ENCODE measurements at regions not wholly inside any gene's neighbourhood (a gene's known extent, or its start where the extent isn't known, plus 50 kb on each side); places are given as distances from the start of the nearest gene placed in this dataset.

GRCh38 chr2:221831051-221831450 lies 258.9 kb upstream of the EPHA4 start:
- ATAC-seq (ENCODE audit: low FRiP score) (no peak), DNase-seq (no peak)
- Histone ChIP-seq H3K27ac (ENCODE audit: low read depth in 1 of 2, low read length in 2 of 2) (no peak overlapping the region), H3K27me3 (ENCODE audit: control insufficient read depth in 1 of 2, insufficient read depth in 2 of 2, low read length in 1 of 2) (no peaks in the 10 kb centered on the region), H3K4me1 (ENCODE audit: control insufficient read depth in 1 of 2, insufficient read depth in 2 of 2, low read length in 2 of 2) (no peaks in the 10 kb centered on the region), H3K4me3 (ENCODE audit: low read length in 2 of 2) (no peak overlapping the region), H3K9me3 (ENCODE audit: control insufficient read depth, low read length) (no peaks in the 10 kb centered on the region), H3K36me3 (ENCODE audit: control insufficient read depth in 1 of 2, insufficient read depth in 2 of 2, low read length in 1 of 2) (no peaks in the 10 kb centered on the region)
- intact Hi-C loops (cut with DNase I): no loop called here
- WGBS, 2 donors: 94 to 95% methylated on average over 2 of the region's 2 CpGs

GRCh38 chr2:221822416-221822815 lies 250.3 kb upstream of the EPHA4 start:
- Histone ChIP-seq H3K4me3 (ENCODE audit: low read length in 2 of 2) (no peak overlapping the region), H3K27ac (ENCODE audit: low read depth in 1 of 2, low read length in 2 of 2) (no peak overlapping the region), H3K4me1 (ENCODE audit: control insufficient read depth in 1 of 2, insufficient read depth in 2 of 2, low read length in 2 of 2) (no peaks in the 10 kb centered on the region), H3K36me3 (ENCODE audit: control insufficient read depth in 1 of 2, insufficient read depth in 2 of 2, low read length in 1 of 2) (no peaks in the 10 kb centered on the region), H3K27me3 (ENCODE audit: control insufficient read depth in 1 of 2, insufficient read depth in 2 of 2, low read length in 1 of 2) (no peaks in the 10 kb centered on the region), H3K9me3 (ENCODE audit: control insufficient read depth, low read length) (no peaks in the 10 kb centered on the region)
- intact Hi-C loops (cut with DNase I): no loop called here
- 61 to 71% methylated on average over 2 of the region's 2 CpGs for WGBS, 2 donors
- DNase-seq (no peak), ATAC-seq (ENCODE audit: low FRiP score) (no peak)

- Histone ChIP-seq H3K36me3 (ENCODE audit: control insufficient read depth in 1 of 2, insufficient read depth in 2 of 2, low read length in 1 of 2) (no peaks in the 10 kb centered on the region), H3K4me3 (ENCODE audit: low read length in 2 of 2) (no peak overlapping the region), H3K27me3 (ENCODE audit: control insufficient read depth in 1 of 2, insufficient read depth in 2 of 2, low read length in 1 of 2) (no peaks in the 10 kb centered on the region), H3K27ac (ENCODE audit: low read depth in 1 of 2, low read length in 2 of 2) (no peak overlapping the region), H3K9me3 (ENCODE audit: control insufficient read depth, low read length) (no peaks in the 10 kb centered on the region), H3K4me1 (ENCODE audit: control insufficient read depth in 1 of 2, insufficient read depth in 2 of 2, low read length in 2 of 2) (no peaks in the 10 kb centered on the region)
- ATAC-seq (ENCODE audit: low FRiP score): no peak
- intact Hi-C loops (cut with DNase I): no loop called here
- 62 to 68% methylated on average over 9 of the region's 9 CpGs for whole genome bisulfite sequencing, 2 donors
- no peak for DNase-seq
Measured at GRCh38 chr2:221818616-221819320, 246.7 kb upstream of the EPHA4 start.

GRCh38 chr2:221817878-221818277 lies 245.8 kb upstream of the EPHA4 start:
- intact Hi-C loops (cut with DNase I): no loop called here
- H3K27me3 ChIP-seq (ENCODE audit: control insufficient read depth in 1 of 2, insufficient read depth in 2 of 2, low read length in 1 of 2): no peaks in the 10 kb centered on the region
- ATAC-seq (ENCODE audit: low FRiP score): no peak
- H3K27ac ChIP-seq (ENCODE audit: low read depth in 1 of 2, low read length in 2 of 2): no peak overlapping the region
- no peak for DNase-seq
- H3K36me3 ChIP-seq (ENCODE audit: control insufficient read depth in 1 of 2, insufficient read depth in 2 of 2, low read length in 1 of 2): no peaks in the 10 kb centered on the region
- no peaks in the 10 kb centered on the region for H3K9me3 ChIP-seq (ENCODE audit: control insufficient read depth, low read length)
- H3K4me1 ChIP-seq (ENCODE audit: control insufficient read depth in 1 of 2, insufficient read depth in 2 of 2, low read length in 2 of 2): no peaks in the 10 kb centered on the region
- 89 to 91% methylated on average over 3 of the region's 3 CpGs for WGBS, 2 donors
- no peak overlapping the region for H3K4me3 ChIP-seq (ENCODE audit: low read length in 2 of 2)

GRCh38 chr2:221817052-221817451 lies 244.9 kb upstream of the EPHA4 start:
- WGBS, 2 donors: 80 to 84% methylated on average over 4 of the region's 4 CpGs
- DNase-seq: no peak
- H3K4me1 ChIP-seq (ENCODE audit: control insufficient read depth in 1 of 2, insufficient read depth in 2 of 2, low read length in 2 of 2): no peaks in the 10 kb centered on the region
- H3K36me3 ChIP-seq (ENCODE audit: control insufficient read depth in 1 of 2, insufficient read depth in 2 of 2, low read length in 1 of 2): no peaks in the 10 kb centered on the region
- no peaks in the 10 kb centered on the region for H3K27me3 ChIP-seq (ENCODE audit: control insufficient read depth in 1 of 2, insufficient read depth in 2 of 2, low read length in 1 of 2)
- intact Hi-C loops (cut with DNase I): no loop called here
- no peak overlapping the region for H3K27ac ChIP-seq (ENCODE audit: low read depth in 1 of 2, low read length in 2 of 2)
- no peak for ATAC-seq (ENCODE audit: low FRiP score)
- H3K9me3 ChIP-seq (ENCODE audit: control insufficient read depth, low read length): no peaks in the 10 kb centered on the region
- H3K4me3 ChIP-seq (ENCODE audit: low read length in 2 of 2): no peak overlapping the region

GRCh38 chr2:221816566-221816965 lies 244.5 kb upstream of the EPHA4 start:
- Histone ChIP-seq H3K4me1 (ENCODE audit: control insufficient read depth in 1 of 2, insufficient read depth in 2 of 2, low read length in 2 of 2) (no peaks in the 10 kb centered on the region), H3K27me3 (ENCODE audit: control insufficient read depth in 1 of 2, insufficient read depth in 2 of 2, low read length in 1 of 2) (no peaks in the 10 kb centered on the region), H3K4me3 (ENCODE audit: low read length in 2 of 2) (no peak overlapping the region), H3K9me3 (ENCODE audit: control insufficient read depth, low read length) (no peaks in the 10 kb centered on the region), H3K36me3 (ENCODE audit: control insufficient read depth in 1 of 2, insufficient read depth in 2 of 2, low read length in 1 of 2) (no peaks in the 10 kb centered on the region), H3K27ac (ENCODE audit: low read depth in 1 of 2, low read length in 2 of 2) (no peak overlapping the region)
- intact Hi-C loops (cut with DNase I): no loop called here
- no peak for DNase-seq
- whole genome bisulfite sequencing, 2 donors: 91 to 94% methylated on average over 9 of the region's 9 CpGs
- no peak for ATAC-seq (ENCODE audit: low FRiP score)

GRCh38 chr2:221810650-221811049 lies 238.5 kb upstream of the EPHA4 start:
- Histone ChIP-seq H3K9me3 (ENCODE audit: control insufficient read depth, low read length) (no peaks in the 10 kb centered on the region), H3K4me3 (ENCODE audit: low read length in 2 of 2) (no peak overlapping the region), H3K27ac (ENCODE audit: low read depth in 1 of 2, low read length in 2 of 2) (no peak overlapping the region), H3K4me1 (ENCODE audit: control insufficient read depth in 1 of 2, insufficient read depth in 2 of 2, low read length in 2 of 2) (no peaks in the 10 kb centered on the region), H3K36me3 (ENCODE audit: control insufficient read depth in 1 of 2, insufficient read depth in 2 of 2, low read length in 1 of 2) (no peaks in the 10 kb centered on the region), H3K27me3 (ENCODE audit: control insufficient read depth in 1 of 2, insufficient read depth in 2 of 2, low read length in 1 of 2) (no peaks in the 10 kb centered on the region)
- intact Hi-C loops (cut with DNase I): no loop called here
- DNase-seq: no peak
- no peak for ATAC-seq (ENCODE audit: low FRiP score)

- no peak overlapping the region for H3K4me3 ChIP-seq (ENCODE audit: low read length in 2 of 2)
- no peak overlapping the region for H3K27ac ChIP-seq (ENCODE audit: low read depth in 1 of 2, low read length in 2 of 2)
- no peaks in the 10 kb centered on the region for H3K9me3 ChIP-seq (ENCODE audit: control insufficient read depth, low read length)
- DNase-seq (no peak), ATAC-seq (ENCODE audit: low FRiP score) (no peak)
- no peaks in the 10 kb centered on the region for H3K36me3 ChIP-seq (ENCODE audit: control insufficient read depth in 1 of 2, insufficient read depth in 2 of 2, low read length in 1 of 2)
- 9 to 12% methylated on average over 4 of the region's 4 CpGs for WGBS, 2 donors
- no peaks in the 10 kb centered on the region for H3K4me1 ChIP-seq (ENCODE audit: control insufficient read depth in 1 of 2, insufficient read depth in 2 of 2, low read length in 2 of 2)
- no peaks in the 10 kb centered on the region for H3K27me3 ChIP-seq (ENCODE audit: control insufficient read depth in 1 of 2, insufficient read depth in 2 of 2, low read length in 1 of 2)
- intact Hi-C loops (cut with DNase I): no loop called here
Measured at GRCh38 chr2:221810245-221810644, 238.1 kb upstream of the EPHA4 start.

- H3K9me3 ChIP-seq (ENCODE audit: control insufficient read depth, low read length): no peaks in the 10 kb centered on the region
- no peak overlapping the region for H3K4me3 ChIP-seq (ENCODE audit: low read length in 2 of 2)
- intact Hi-C loops (cut with DNase I): no loop called here
- WGBS, 2 donors: 50 to 67% methylated on average over 1 of the region's 1 CpG
- DNase-seq: no peak
- H3K27ac ChIP-seq (ENCODE audit: low read depth in 1 of 2, low read length in 2 of 2): no peak overlapping the region
- no peaks in the 10 kb centered on the region for H3K27me3 ChIP-seq (ENCODE audit: control insufficient read depth in 1 of 2, insufficient read depth in 2 of 2, low read length in 1 of 2)
- ATAC-seq (ENCODE audit: low FRiP score): no peak
- no peaks in the 10 kb centered on the region for H3K4me1 ChIP-seq (ENCODE audit: control insufficient read depth in 1 of 2, insufficient read depth in 2 of 2, low read length in 2 of 2)
- no peaks in the 10 kb centered on the region for H3K36me3 ChIP-seq (ENCODE audit: control insufficient read depth in 1 of 2, insufficient read depth in 2 of 2, low read length in 1 of 2)
Measured at GRCh38 chr2:221808488-221808887, 236.4 kb upstream of the EPHA4 start.
